Sigmoid colon (tissue), 6 donors: ENCODE measurements at regions not wholly inside any gene's neighbourhood (a gene's known extent, or its start where the extent isn't known, plus 50 kb on each side); places are given as distances from the start of the nearest gene placed in this dataset.

Experiments used
- DNase-seq: peaks from one replicate; pipeline ENCODE4 v3.0.0-alpha.2; 2019
- H3K27ac ChIP-seq, 4 donors: fragments of 200-600 bp; sonication (generic); one replicate each; pipeline ENCODE4 v1.5.1; 2016 to 2019; ENCODE audit warnings: mild to moderate bottlenecking in 1 of 4
- H3K27me3 ChIP-seq, 3 donors: fragments of 200-600 bp; sonication (generic); one replicate each; pipeline ENCODE4 v1.5.1; 2019; ENCODE audit warnings: mild to moderate bottlenecking in 1 of 3
- H3K36me3 ChIP-seq, 4 donors: fragments of 200-600 bp; sonication (generic); one replicate each; pipeline ENCODE4 v1.5.1; 2016 to 2019
- H3K4me1 ChIP-seq, 4 donors: fragments of 200-600 bp; sonication (generic); one replicate each; pipeline ENCODE4 v1.5.1; 2017 to 2019
- H3K4me3 ChIP-seq, 4 donors: fragments of 200-600 bp; sonication (generic); one replicate each; pipeline ENCODE4 v1.5.1; 2017 to 2019; ENCODE audit warnings: mild to moderate bottlenecking in 2 of 4, moderate library complexity in 1 of 4
- H3K9me3 ChIP-seq, 4 donors: fragments of 200-600 bp in 3 of 4; sonication (generic) in 3 of 4; one replicate each; pipeline versions ENCODE4 v1.5.1 to v1.6.1; 2013 to 2019
- EP300 ChIP-seq, 4 donors: sonication (generic); formaldehyde crosslinking; IDR thresholded peaks; one replicate each; pipeline ENCODE4 v1.6.1; 2017; ENCODE audit warnings: antibody characterized with exemption in 4 of 4
- POLR2A ChIP-seq, 2 donors: fragments of 450-650 bp; IDR thresholded peaks; one replicate each; pipeline ENCODE4 v1.6.1; 2016; ENCODE audit warnings: antibody characterized with exemption in 2 of 2, mild to moderate bottlenecking in 2 of 2, moderate library complexity in 2 of 2
- POLR2AphosphoS5 ChIP-seq, 4 donors: sonication (generic); formaldehyde crosslinking; IDR thresholded peaks; one replicate each; pipeline ENCODE4 v1.6.1; 2017; ENCODE audit warnings: antibody characterized with exemption in 4 of 4
- WGBS, 2 donors: extraction: QIAGEN DNeasy Blood & Tissue Kit; methylation state at CpG; one replicate each; pipeline ENCODE4 v1.1.7; 2013; 5-methylcytosine and 5-hydroxymethylcytosine counted together
- intact Hi-C: fragments of 100-400 bp; cut with DNase I; formaldehyde crosslinking; loops from one replicate; pipeline ENCODE4 v1.15.1; 2023
- TF ChIP-seq, protein P1 (sequence below), 4 experiments: fragments of 450-650 bp in 3 of 4; fragments of 200-600 bp in 1 of 4; IDR thresholded peaks; one replicate each; pipeline ENCODE4 v1.5.1; 2016 to 2019; ENCODE audit warnings: antibody characterized with exemption in 4 of 4, mild to moderate bottlenecking in 3 of 4, moderate library complexity in 2 of 4
- donor health status: healthy with polysubstance abuse.
- donor health status: healthy.

DNA sequence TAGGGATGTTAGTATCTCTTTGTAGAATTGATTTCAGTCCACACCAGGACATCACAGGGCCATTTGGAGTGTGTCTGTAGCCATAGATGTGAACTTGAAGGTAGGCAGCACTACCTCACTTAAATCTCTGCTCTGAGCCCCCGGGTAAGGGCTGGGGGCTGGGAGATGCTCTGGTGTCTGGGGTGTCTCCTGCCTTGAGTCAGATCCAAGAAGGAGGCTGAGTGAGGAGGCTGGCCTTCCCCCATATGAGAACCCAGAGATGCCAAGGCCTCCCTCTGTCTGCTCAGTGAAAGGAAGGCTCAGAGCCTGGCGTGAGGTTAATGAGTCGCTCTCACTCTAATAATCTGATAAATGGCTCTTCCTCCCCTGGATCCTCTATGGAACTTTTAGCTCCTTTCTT lies 161.6 kb downstream of the ACTL8 start:
- DNase-seq = no peak
- 86 to 88% methylated on average over 3 of the region's 3 CpGs for WGBS, 2 donors
- Histone ChIP-seq H3K36me3 (no peaks in the 10 kb centered on the region), H3K9me3 (no peaks in the 10 kb centered on the region), H3K4me1 (no peaks in the 10 kb centered on the region), H3K27ac (no peak overlapping the region), H3K27me3 (peaks cover 0 to 65% (median 16%) of the 10 kb centered on the region in 3 donors), H3K4me3 (no peak overlapping the region)
- no peak for TF ChIP-seq POLR2A (IDR thresholded peaks at IDR 0.05)
- TF ChIP-seq, protein P1, sequence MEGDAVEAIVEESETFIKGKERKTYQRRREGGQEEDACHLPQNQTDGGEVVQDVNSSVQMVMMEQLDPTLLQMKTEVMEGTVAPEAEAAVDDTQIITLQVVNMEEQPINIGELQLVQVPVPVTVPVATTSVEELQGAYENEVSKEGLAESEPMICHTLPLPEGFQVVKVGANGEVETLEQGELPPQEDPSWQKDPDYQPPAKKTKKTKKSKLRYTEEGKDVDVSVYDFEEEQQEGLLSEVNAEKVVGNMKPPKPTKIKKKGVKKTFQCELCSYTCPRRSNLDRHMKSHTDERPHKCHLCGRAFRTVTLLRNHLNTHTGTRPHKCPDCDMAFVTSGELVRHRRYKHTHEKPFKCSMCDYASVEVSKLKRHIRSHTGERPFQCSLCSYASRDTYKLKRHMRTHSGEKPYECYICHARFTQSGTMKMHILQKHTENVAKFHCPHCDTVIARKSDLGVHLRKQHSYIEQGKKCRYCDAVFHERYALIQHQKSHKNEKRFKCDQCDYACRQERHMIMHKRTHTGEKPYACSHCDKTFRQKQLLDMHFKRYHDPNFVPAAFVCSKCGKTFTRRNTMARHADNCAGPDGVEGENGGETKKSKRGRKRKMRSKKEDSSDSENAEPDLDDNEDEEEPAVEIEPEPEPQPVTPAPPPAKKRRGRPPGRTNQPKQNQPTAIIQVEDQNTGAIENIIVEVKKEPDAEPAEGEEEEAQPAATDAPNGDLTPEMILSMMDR (IDR thresholded peaks at IDR 0.05) = no peak
- TF ChIP-seq POLR2AphosphoS5 (IDR thresholded peaks at IDR 0.05) = no peak
- no peak for TF ChIP-seq EP300 (IDR thresholded peaks at IDR 0.05)
- intact Hi-C loops = no loop called here

DNA sequence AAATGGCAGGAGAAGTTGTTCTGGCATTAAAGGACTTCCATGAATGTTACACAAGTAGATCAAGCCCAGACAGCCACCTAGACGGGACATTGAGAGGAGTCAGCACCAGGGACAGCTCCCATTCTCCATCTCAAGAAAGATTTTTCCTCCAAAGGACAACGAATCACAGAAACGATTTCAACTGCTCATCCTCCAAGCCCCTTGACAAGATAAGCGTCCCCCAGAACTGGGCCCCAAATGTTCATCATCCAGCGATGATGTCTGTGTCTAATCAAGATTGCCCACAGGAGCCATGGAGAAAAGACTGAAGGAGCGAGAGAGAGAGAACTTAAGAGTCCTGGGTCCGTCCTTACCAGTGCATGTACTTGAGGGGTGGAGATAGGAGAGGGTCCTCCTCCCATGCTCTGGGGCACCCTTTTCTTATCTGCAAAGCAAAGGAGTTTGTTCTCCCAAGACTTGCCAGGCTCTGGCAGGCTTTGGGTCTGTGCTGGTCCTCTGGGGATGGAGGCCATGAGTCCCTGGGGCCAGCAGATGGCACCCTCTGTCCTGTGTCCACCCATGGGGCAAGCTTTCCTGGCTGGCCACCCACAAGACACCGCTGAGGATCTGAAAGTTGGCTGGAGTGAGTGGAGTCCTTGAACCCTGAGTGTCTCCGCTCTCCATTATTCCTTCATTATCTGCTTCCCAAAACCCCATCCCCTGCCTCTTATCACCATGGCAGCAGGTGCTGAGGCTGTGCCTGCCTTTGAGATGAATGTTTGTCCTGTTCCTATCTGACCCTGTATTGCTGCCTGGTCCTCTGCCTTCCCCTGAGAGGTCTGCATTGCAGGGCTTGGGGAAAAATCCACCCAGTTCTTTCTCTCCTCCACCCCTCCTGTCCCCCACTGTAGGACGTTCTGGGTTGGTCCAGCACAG lies 164.6 kb downstream of the ACTL8 start:
- 33 to 40% methylated on average over 10 of the region's 10 CpGs for WGBS, 2 donors
- DNase-seq = no peak

GRCh38 chr1:17920881-17921640 lies 165.9 kb downstream of the ACTL8 start:
- H3K27ac ChIP-seq = no peak overlapping the region
- WGBS, 2 donors = 61 to 73% methylated on average over 9 of the region's 9 CpGs
- no peak overlapping the region for H3K4me3 ChIP-seq
- H3K27me3 ChIP-seq = peaks cover 0 to 43% (median 5%) of the 10 kb centered on the region in 3 donors
- H3K9me3 ChIP-seq = no peaks in the 10 kb centered on the region
- intact Hi-C loops = no loop called here
- H3K4me1 ChIP-seq = peaks cover 0 to 3% (median 0%) of the 10 kb centered on the region in 4 donors
- TF ChIP-seq EP300 (IDR thresholded peaks at IDR 0.05) = no peak
- TF ChIP-seq POLR2AphosphoS5 (IDR thresholded peaks at IDR 0.05) = no peak
- TF ChIP-seq, protein P1 (IDR thresholded peaks at IDR 0.05) = no peak
- no peak for TF ChIP-seq POLR2A (IDR thresholded peaks at IDR 0.05)
- no peaks in the 10 kb centered on the region for H3K36me3 ChIP-seq
- DNase-seq = no peak

More for the DNA sequence above, 164.6 kb downstream of the ACTL8 start:
- Histone ChIP-seq H3K4me1 (no peaks in the 10 kb centered on the region), H3K4me3 (no peak overlapping the region), H3K9me3 (no peaks in the 10 kb centered on the region), H3K27ac (no peak overlapping the region), H3K36me3 (no peaks in the 10 kb centered on the region), H3K27me3 (peaks cover 0 to 55% (median 0%) of the 10 kb centered on the region in 3 donors)
- TF ChIP-seq POLR2A (IDR thresholded peaks at IDR 0.05) = no peak
- no peak for TF ChIP-seq POLR2AphosphoS5 (IDR thresholded peaks at IDR 0.05)
- TF ChIP-seq, protein P1 (IDR thresholded peaks at IDR 0.05) = no peak
- TF ChIP-seq EP300 (IDR thresholded peaks at IDR 0.05) = no peak
- intact Hi-C loops = no loop called here

GRCh38 chr1:17922833-17923232 lies 167.7 kb downstream of the ACTL8 start:
- intact Hi-C loops = no loop called here
- Histone ChIP-seq H3K36me3 (no peaks in the 10 kb centered on the region), H3K9me3 (no peaks in the 10 kb centered on the region), H3K27ac (no peak overlapping the region), H3K4me1 (peaks cover 0 to 3% (median 0%) of the 10 kb centered on the region in 4 donors), H3K27me3 (peaks cover 0 to 40% (median 12%) of the 10 kb centered on the region in 3 donors), H3K4me3 (no peak overlapping the region)
- TF ChIP-seq POLR2AphosphoS5 (IDR thresholded peaks at IDR 0.05) = no peak
- TF ChIP-seq, protein P1 (IDR thresholded peaks at IDR 0.05) = peak in 1 of 4 experiments; percentile 31
- no peak for DNase-seq
- 15 to 18% methylated on average over 6 of the region's 6 CpGs for WGBS, 2 donors
